ENCODE measurements at regions not wholly inside any gene's neighbourhood (a gene's known extent, or its start where the extent isn't known, plus 50 kb on each side); places are given as distances from the start of the nearest gene placed in this dataset.

- H3K9me3 Mint-ChIP-seq (ENCODE audit: unreplicated experiment), result no peaks in the 10 kb centered on the region
- no peaks in the 10 kb centered on the region for H3K27me3 Mint-ChIP-seq (ENCODE audit: unreplicated experiment)
- no peaks in the 10 kb centered on the region for H3K36me3 Mint-ChIP-seq (ENCODE audit: unreplicated experiment)
- no peaks in the 10 kb centered on the region for H3K4me1 Mint-ChIP-seq (ENCODE audit: unreplicated experiment)
- no peak overlapping the region for H3K4me3 Mint-ChIP-seq (ENCODE audit: unreplicated experiment)
- no peak for DNase-seq (ENCODE audit: extremely low spot score, unreplicated experiment)
- no peak overlapping the region for H3K27ac Mint-ChIP-seq (ENCODE audit: unreplicated experiment)
- no peak for TF ChIP-seq CTCF (IDR thresholded peaks at IDR 0.05)
Observed at GRCh38 chr1:216866714-216867113, 143.5 kb upstream of the ESRRG start.

GRCh38 chr1:216855810-216856209 is 132.6 kb upstream of the ESRRG start:
- no peak for TF ChIP-seq CTCF (IDR thresholded peaks at IDR 0.05)
- H3K27me3 Mint-ChIP-seq (ENCODE audit: unreplicated experiment), result no peaks in the 10 kb centered on the region
- H3K4me3 Mint-ChIP-seq (ENCODE audit: unreplicated experiment), result no peak overlapping the region
- no peak for DNase-seq (ENCODE audit: extremely low spot score, unreplicated experiment)
- no peaks in the 10 kb centered on the region for H3K36me3 Mint-ChIP-seq (ENCODE audit: unreplicated experiment)
- H3K4me1 Mint-ChIP-seq (ENCODE audit: unreplicated experiment), result no peaks in the 10 kb centered on the region
- H3K27ac Mint-ChIP-seq (ENCODE audit: unreplicated experiment), result no peak overlapping the region
- peaks cover 4% of the 10 kb centered on the region for H3K9me3 Mint-ChIP-seq (ENCODE audit: unreplicated experiment)

- Mint-ChIP-seq H3K27me3 (ENCODE audit: unreplicated experiment) (no peaks in the 10 kb centered on the region), H3K27ac (ENCODE audit: unreplicated experiment) (no peak overlapping the region), H3K4me1 (ENCODE audit: unreplicated experiment) (no peaks in the 10 kb centered on the region), H3K36me3 (ENCODE audit: unreplicated experiment) (no peaks in the 10 kb centered on the region), H3K9me3 (ENCODE audit: unreplicated experiment) (peaks cover 4% of the 10 kb centered on the region), H3K4me3 (ENCODE audit: unreplicated experiment) (no peak overlapping the region)
- DNase-seq (ENCODE audit: extremely low spot score, unreplicated experiment), result no peak
- TF ChIP-seq CTCF (IDR thresholded peaks at IDR 0.05), result no peak
Observed at GRCh38 chr1:216854836-216855484, 131.7 kb upstream of the ESRRG start.

- Mint-ChIP-seq H3K27ac (ENCODE audit: unreplicated experiment) (no peak overlapping the region), H3K4me1 (ENCODE audit: unreplicated experiment) (no peaks in the 10 kb centered on the region), H3K9me3 (ENCODE audit: unreplicated experiment) (peaks cover 4% of the 10 kb centered on the region), H3K27me3 (ENCODE audit: unreplicated experiment) (no peaks in the 10 kb centered on the region), H3K36me3 (ENCODE audit: unreplicated experiment) (no peaks in the 10 kb centered on the region), H3K4me3 (ENCODE audit: unreplicated experiment) (no peak overlapping the region)
- no peak for DNase-seq (ENCODE audit: extremely low spot score, unreplicated experiment)
- no peak for TF ChIP-seq CTCF (IDR thresholded peaks at IDR 0.05)
Observed at GRCh38 chr1:216851073-216851472, 127.8 kb upstream of the ESRRG start.

- no peaks in the 10 kb centered on the region for H3K9me3 Mint-ChIP-seq (ENCODE audit: unreplicated experiment)
- no peak overlapping the region for H3K4me3 Mint-ChIP-seq (ENCODE audit: unreplicated experiment)
- no peaks in the 10 kb centered on the region for H3K36me3 Mint-ChIP-seq (ENCODE audit: unreplicated experiment)
- no peaks in the 10 kb centered on the region for H3K4me1 Mint-ChIP-seq (ENCODE audit: unreplicated experiment)
- H3K27me3 Mint-ChIP-seq (ENCODE audit: unreplicated experiment), result no peaks in the 10 kb centered on the region
- no peak for TF ChIP-seq CTCF (IDR thresholded peaks at IDR 0.05)
- DNase-seq (ENCODE audit: extremely low spot score, unreplicated experiment), result no peak
- H3K27ac Mint-ChIP-seq (ENCODE audit: unreplicated experiment), result no peak overlapping the region
Observed at GRCh38 chr1:216849146-216849545, 125.9 kb upstream of the ESRRG start.

Measured in osteocyte (in vitro differentiated cells).